ENCODE measurements at regions not wholly inside any gene's neighbourhood (a gene's known extent, or its start where the extent isn't known, plus 50 kb on each side); places are given as distances from the start of the nearest gene placed in this dataset.
"Not testable (repeated sequence)": the region's sequence is repeated elsewhere in the genome, so short reads cannot be mapped to it uniquely, and the experiment has no call there.

DNA sequence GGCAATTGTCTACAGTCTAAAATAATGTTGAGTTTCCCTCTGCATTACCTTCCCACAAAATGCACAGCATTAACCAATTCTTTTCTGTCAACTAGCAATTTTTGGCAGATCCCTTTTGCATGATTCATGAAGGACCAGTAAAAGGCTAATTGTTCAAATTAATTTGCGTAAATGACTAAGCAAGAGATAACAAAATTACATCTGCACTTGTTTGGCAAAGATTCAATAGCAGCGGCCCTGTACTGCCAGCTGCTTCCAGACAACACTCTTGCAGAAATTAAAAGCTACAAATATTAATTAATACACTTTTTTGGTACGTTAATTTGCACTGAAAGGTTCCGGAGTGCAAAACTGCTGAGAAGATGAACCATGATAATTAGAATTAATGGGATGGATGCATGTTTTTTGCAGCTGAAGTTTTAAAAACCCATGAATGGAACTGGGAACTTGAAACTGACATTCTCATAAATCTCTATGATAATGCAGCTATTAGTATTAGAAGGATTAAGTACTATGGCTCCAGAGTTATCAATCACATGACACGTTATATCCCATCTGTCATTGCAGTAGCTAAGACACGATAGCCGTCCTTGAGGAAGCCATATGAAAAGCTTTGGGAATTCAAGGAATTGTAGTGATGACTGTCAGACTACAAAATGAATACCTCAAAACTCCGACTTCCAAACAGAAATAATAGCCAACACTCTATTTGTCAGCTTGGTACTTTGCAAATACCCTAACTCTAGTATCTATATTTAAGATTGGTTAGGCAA is 1268.3 kb upstream of the ACVR2A start:
- H3K4me3 Mint-ChIP-seq: no peak overlapping the region
- no peaks in the 10 kb centered on the region for H3K4me1 Mint-ChIP-seq
- no peaks in the 10 kb centered on the region for H3K36me3 Mint-ChIP-seq
- peaks cover 3% of the 10 kb centered on the region for H3K27me3 Mint-ChIP-seq
- H3K9me3 Mint-ChIP-seq: no peaks in the 10 kb centered on the region
- H3K27ac Mint-ChIP-seq: no peak overlapping the region

DNA sequence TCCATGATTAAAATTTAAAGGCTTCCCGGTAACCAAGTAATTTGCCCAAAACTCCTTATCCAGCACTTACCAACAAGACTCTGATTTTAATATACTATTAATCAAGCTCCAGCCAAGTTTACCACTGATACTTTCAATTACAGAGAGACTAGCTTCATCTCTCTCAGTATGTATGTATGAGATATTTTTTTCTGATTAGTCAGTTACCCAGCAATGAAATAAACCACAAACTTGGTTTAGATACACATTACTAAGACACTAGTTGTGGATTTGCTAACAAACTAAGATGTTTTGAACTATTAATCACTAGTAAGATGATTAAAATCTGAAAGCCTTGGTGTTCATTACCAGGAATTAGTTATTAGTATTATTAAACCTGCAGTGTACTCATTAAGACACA is 1272.2 kb upstream of the ACVR2A start:
- peaks cover 3% of the 10 kb centered on the region for H3K27me3 Mint-ChIP-seq
- H3K4me1 Mint-ChIP-seq: no peaks in the 10 kb centered on the region
- H3K9me3 Mint-ChIP-seq: no peaks in the 10 kb centered on the region
- H3K4me3 Mint-ChIP-seq: no peak overlapping the region
- H3K36me3 Mint-ChIP-seq: no peaks in the 10 kb centered on the region
- no peak overlapping the region for H3K27ac Mint-ChIP-seq

DNA sequence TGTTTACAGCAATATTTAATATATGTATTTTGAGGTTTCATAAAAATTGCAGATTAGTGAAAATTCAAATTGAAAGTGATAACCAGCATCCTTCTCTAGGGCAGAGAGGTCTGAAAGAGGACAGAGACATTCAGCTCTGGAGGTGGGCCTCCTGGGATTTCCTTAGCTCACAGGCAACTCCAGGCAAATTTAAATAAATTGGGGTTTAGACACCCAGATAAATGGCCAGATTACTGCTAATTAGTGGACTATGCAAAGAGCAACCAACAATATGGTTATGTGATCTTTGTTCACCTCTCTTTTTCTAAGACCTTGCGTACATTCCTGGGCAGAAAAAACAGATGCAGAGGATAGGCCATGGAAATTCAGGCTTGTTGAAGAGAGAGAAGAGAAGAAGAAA is 1282.8 kb upstream of the ACVR2A start:
- Mint-ChIP-seq H3K36me3 (no peaks in the 10 kb centered on the region), H3K4me1 (no peaks in the 10 kb centered on the region), H3K9me3 (peaks cover 0 to 3% (median 0%) of the 10 kb centered on the region in 3 donors), H3K4me3 (no peak overlapping the region), H3K27me3 (no peaks in the 10 kb centered on the region), H3K27ac (no peak overlapping the region)

DNA sequence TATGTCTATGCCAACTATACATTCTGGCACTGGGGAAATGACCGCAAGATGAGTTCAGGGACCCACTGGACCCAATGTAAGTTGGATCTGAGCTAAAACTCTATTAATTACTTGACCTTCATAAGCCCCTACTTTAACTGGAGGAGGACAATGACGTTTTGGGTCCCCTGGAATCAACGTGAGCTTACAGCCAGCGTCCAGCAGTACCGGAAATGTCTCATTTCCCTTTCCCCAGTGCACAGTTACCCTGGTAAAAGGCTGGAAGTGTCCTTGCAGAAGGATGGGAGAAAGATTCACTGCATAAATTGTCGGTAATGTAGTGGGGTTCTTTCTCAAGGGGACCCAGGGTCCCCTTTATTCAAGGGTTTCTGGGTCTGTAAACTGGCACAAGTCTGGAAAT is 1297.6 kb upstream of the ACVR2A start:
- Mint-ChIP-seq H3K4me3 (no peak overlapping the region), H3K27me3 (peaks cover 3% of the 10 kb centered on the region), H3K9me3 (peaks cover 0 to 3% (median 3%) of the 10 kb centered on the region in 3 donors), H3K36me3 (peaks cover 2% of the 10 kb centered on the region), H3K27ac (no peak overlapping the region), H3K4me1 (no peaks in the 10 kb centered on the region)

DNA sequence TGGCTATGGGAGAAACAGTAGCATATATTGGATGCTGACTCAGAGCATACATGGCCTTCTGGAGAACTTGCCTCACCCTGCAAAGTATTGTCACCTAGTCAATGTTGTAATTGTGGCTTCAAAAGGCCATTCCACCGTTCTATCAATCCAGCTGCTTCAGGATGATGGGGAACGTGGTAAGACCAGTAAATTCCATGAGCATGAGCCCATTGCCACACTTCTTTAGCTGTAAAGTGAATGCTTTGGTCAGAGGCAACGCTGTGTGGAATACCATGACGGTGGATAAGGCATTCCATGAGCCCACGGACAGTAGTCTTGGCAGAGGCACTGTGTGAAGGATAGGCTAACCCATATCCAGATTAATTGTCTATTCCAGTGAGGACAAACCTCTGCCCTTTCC is 1300.1 kb upstream of the ACVR2A start:
- no peak overlapping the region for H3K4me3 Mint-ChIP-seq
- H3K4me1 Mint-ChIP-seq: no peaks in the 10 kb centered on the region
- no peak overlapping the region for H3K27ac Mint-ChIP-seq
- H3K9me3 Mint-ChIP-seq: peaks cover 0 to 3% (median 3%) of the 10 kb centered on the region in 3 donors
- H3K27me3 Mint-ChIP-seq: peaks cover 3% of the 10 kb centered on the region
- H3K36me3 Mint-ChIP-seq: peaks cover 2% of the 10 kb centered on the region

DNA sequence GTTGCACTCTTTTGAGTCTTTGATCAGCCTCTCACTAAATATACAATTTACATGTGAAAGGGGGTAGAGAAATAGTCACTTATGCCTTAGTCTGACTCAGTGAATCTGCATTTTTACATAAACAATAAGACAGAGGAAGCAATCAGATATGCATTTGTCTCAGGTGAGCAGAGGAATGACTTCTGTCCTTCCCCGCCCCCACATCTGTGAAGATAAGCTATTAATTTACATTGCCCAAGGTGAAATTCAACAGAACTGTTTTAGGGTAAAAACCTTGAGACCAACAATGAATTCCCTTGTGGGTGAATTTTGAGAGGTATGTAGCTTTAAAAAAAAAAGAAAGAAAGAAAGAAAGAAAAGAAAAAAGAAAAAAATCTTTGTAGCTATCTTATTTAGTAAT is 1302.9 kb upstream of the ACVR2A start:
- Mint-ChIP-seq H3K27ac (no peak overlapping the region), H3K27me3 (no peaks in the 10 kb centered on the region), H3K4me3 (no peak overlapping the region), H3K36me3 (peaks cover 2% of the 10 kb centered on the region), H3K9me3 (peaks cover under 1 to 3% (median 3%) of the 10 kb centered on the region in 3 donors), H3K4me1 (no peaks in the 10 kb centered on the region)

DNA sequence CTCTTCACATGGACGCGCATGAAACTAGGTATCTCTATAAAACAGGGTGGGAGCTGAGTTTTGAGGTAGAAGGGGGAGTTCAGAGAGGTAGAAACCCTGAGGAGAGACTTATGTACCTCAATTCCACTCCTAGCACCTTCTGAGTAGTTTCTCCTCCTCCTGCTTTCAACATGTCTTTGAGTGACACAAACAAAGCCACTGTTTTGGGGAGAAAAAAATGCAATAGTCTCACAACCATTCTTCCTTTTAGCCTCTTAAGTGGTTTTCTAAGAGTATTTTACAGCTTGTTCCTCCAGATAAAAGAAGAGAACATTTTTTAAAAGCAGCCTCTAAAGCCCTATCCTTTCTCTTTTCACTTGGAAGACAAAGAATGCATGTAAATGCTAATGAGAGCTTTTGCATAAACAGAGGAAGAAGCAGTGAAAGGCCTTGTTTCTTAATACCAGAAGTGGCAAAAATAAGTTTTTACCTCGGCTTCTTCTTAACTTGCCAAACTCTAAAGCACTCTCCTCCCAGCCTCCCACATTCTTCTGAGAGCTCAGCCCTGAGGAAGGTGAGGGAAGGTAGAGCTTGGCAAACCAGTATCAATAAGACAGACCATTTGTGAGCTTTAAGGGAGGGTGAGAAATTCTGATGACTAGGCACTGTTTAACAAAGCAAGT is 1304.4 kb upstream of the ACVR2A start:
- Mint-ChIP-seq H3K9me3 (peaks cover 1 to 4% (median 2%) of the 10 kb centered on the region in 3 donors), H3K27me3 (no peaks in the 10 kb centered on the region), H3K4me3 (no peak overlapping the region), H3K4me1 (no peaks in the 10 kb centered on the region), H3K27ac (no peak overlapping the region), H3K36me3 (peaks cover under 1% of the 10 kb centered on the region)

DNA sequence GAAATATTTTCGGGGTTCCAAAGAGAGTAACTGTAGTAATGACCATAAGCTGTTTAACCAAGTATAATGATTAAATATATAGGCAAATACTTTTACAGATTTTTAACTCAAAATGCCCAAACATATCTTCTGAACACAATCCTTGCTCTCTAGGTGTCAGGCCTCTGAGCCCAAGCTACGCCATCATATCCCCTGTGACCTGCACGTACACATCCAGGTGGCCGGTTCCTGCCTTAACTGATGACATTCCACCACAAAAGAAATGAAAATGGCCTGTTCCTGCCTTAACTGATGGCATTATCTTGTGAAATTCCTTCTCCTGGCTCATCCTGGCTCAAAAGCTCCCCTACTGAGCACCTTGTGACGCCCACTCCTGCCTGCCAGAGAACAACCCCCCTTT is 1305.1 kb upstream of the ACVR2A start:
- H3K9me3 Mint-ChIP-seq, H3K4me3 Mint-ChIP-seq, H3K27me3 Mint-ChIP-seq, H3K27ac Mint-ChIP-seq, H3K4me1 Mint-ChIP-seq, H3K36me3 Mint-ChIP-seq: not testable (repeated sequence)

DNA sequence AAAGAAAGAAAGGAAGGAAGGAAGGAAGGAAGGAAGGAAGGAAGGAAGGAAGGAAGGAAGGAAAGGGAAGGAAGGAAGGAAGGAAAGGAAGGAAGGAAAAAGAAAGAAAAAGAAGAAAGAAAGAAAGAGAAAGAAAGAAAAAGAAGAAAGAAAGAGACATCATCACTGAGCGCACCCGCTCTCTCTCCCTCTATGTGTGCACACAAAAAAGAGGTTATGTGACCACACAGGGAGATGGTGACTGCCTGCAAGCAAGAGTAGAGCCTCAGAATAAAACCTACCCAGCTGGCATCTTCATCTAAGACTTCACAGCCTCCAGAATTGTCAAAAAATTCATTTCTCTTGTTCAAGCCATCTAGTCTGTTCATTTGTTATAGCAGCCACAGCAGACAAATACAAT is 1307.4 kb upstream of the ACVR2A start:
- Mint-ChIP-seq H3K27ac (no peak overlapping the region), H3K27me3 (no peaks in the 10 kb centered on the region), H3K9me3 (peaks cover 0 to 4% (median 0%) of the 10 kb centered on the region in 3 donors), H3K4me3 (no peak overlapping the region), H3K36me3 (no peaks in the 10 kb centered on the region), H3K4me1 (no peaks in the 10 kb centered on the region)

DNA sequence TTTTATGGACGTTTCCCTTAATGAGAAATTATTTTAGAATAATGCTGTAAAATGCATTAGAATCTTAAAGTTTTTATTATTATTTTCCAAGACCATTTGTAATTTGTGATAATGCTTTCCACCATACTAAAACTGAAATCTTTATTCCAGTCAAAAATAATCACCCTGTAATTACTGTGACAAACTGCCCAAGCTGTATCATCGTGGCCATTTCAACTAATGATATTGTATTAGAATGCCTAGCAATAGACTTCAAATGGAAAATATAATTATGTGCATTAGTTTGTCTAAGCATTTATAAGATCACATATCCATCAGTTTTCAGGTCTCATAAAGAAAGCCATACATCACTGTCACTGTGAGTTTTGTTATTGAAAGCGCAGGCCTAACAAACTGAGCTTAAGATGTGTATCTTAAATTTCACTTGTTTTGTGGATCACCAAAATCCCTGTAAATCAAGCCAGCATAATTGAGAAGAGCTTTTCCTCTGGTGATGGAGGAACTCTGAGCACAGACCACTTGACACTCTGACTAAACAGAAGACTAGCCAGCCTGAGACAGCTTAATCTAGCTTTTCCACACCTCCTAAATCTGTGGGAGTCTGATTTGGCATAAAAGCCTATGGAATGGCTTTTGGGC is 1312.2 kb upstream of the ACVR2A start:
- Mint-ChIP-seq H3K27me3 (no peaks in the 10 kb centered on the region), H3K4me3 (no peak overlapping the region), H3K27ac (no peak overlapping the region), H3K36me3 (no peaks in the 10 kb centered on the region), H3K4me1 (no peaks in the 10 kb centered on the region), H3K9me3 (peaks cover 0 to 4% (median 0%) of the 10 kb centered on the region in 3 donors)

DNA sequence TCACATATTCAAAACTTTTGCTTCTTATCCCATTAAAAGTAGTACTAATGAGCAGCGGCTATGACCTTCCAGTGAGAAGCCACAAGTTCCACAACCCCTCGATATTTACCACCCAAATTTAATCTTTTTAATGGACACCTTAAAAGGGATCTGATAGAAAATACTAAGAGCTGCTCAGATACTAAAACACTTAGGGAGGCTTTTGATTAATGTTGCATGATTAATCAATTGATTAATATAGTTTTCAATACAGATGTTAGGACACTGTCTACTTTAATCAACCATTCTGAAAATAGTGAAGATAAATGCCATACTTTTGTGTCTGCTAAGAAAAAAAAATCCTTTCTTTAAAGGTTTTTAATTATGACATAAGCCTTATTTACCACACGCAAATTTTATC is 1312.8 kb upstream of the ACVR2A start:
- Mint-ChIP-seq H3K9me3 (peaks cover 0 to 4% (median 0%) of the 10 kb centered on the region in 3 donors), H3K4me1 (no peaks in the 10 kb centered on the region), H3K27ac (no peak overlapping the region), H3K27me3 (no peaks in the 10 kb centered on the region), H3K4me3 (no peak overlapping the region), H3K36me3 (no peaks in the 10 kb centered on the region)

DNA sequence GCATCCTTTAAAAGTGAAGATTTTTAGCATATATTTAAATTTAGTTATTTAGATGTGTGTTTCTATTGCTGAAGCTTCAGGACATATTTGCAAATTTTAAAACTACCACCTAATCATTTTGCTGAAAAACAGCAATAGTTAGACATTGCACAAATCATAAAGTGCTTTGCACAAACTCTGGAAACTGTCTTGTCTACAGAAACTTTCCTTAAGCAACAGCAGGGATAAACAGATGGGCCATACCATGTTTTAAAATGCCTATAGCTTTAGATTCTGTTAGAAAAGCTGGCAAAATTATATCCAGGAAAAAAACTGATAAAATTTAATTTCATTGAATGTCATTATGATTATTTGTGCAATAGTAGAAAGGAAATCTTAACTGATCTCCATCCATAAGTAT is 1313.9 kb upstream of the ACVR2A start:
- Mint-ChIP-seq H3K27ac (no peak overlapping the region), H3K4me1 (no peaks in the 10 kb centered on the region), H3K9me3 (no peaks in the 10 kb centered on the region), H3K27me3 (no peaks in the 10 kb centered on the region), H3K4me3 (no peak overlapping the region), H3K36me3 (no peaks in the 10 kb centered on the region)

DNA sequence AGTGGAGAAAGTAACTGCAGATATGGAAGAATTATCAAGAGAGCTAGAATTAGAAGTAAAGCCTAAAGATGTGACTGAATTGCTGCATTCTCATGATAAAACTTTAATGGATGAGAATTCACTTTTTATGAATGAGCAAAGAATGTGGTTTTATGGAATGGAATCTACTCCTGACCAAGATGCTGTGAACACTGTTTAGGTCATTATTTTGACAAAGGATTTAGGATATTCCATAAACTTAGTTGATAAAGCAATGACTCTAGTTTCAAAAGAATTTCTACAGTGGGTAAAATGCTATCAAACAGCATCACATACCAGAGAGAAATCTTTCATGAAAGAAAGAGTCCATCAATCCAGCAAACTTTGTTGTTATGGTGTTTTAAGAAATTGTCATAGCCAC is 1317.7 kb upstream of the ACVR2A start:
- H3K36me3 Mint-ChIP-seq: no peaks in the 10 kb centered on the region
- no peaks in the 10 kb centered on the region for H3K27me3 Mint-ChIP-seq
- no peak overlapping the region for H3K27ac Mint-ChIP-seq
- no peak overlapping the region for H3K4me3 Mint-ChIP-seq
- no peaks in the 10 kb centered on the region for H3K4me1 Mint-ChIP-seq
- no peaks in the 10 kb centered on the region for H3K9me3 Mint-ChIP-seq

DNA sequence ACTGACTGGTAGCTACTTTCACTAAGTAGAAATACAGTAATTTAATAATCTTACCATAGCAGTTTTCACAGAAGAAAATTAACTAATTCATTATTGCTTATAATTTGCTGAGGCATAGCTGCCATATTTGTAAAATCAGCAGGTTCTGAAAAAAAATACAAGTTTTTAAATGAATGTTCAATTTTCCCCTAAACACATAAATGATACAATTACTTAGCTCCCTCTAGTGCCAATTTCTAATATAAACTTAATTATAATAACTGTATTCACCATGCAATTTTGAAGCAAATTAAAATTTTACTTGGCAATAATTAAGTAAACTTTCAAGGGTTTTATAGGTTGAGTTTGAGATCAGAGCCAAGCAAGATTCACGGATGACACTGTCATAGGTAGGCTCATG is 1321.6 kb upstream of the ACVR2A start:
- no peaks in the 10 kb centered on the region for H3K36me3 Mint-ChIP-seq
- H3K9me3 Mint-ChIP-seq: no peaks in the 10 kb centered on the region
- H3K4me1 Mint-ChIP-seq: no peaks in the 10 kb centered on the region
- H3K27ac Mint-ChIP-seq: no peak overlapping the region
- no peaks in the 10 kb centered on the region for H3K27me3 Mint-ChIP-seq
- H3K4me3 Mint-ChIP-seq: no peak overlapping the region

DNA sequence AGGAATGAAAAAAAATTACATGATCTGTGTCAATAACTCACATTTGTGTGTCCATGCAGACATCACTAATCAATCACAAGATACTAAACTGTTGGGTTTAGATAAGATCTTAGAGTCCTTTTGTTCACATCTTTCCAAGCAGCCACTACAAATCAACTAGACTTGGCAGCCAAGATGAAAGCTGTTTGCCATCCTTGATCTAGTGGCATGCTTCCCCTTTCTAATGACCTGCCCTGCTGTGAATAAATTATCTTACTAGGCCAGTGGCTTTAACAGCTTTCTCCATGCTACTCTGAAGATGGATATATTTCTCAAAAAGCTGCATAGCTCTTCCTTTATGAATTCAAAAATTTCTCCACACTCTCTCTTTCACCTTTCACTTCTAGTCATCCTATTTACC is 1338.0 kb upstream of the ACVR2A start:
- Mint-ChIP-seq H3K36me3 (peaks cover 1% of the 10 kb centered on the region), H3K27me3 (no peaks in the 10 kb centered on the region), H3K4me3 (no peak overlapping the region), H3K27ac (no peak overlapping the region), H3K4me1 (peaks cover 0 to 1% (median 0%) of the 10 kb centered on the region in 3 donors), H3K9me3 (no peaks in the 10 kb centered on the region)

DNA sequence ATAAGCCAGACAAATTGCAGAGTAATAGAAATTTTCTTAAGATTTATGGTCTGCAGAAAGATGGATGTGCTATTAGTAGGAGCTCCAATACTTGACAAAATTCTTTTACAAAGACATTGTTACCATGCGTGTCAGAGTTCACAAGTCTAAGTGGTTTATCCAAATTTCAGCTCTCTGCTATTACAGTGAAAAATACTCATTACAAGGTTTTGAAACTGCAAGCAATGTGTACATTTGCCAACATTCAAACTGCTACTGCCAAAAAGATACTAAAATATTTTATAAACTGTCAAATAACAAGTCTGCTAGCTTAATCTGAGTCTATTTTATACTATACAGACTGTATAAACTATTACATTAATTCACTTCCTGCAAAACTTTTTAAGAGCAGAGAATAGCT is 1341.5 kb upstream of the ACVR2A start:
- H3K27ac Mint-ChIP-seq: no peak overlapping the region
- H3K9me3 Mint-ChIP-seq: no peaks in the 10 kb centered on the region
- no peaks in the 10 kb centered on the region for H3K4me1 Mint-ChIP-seq
- no peaks in the 10 kb centered on the region for H3K27me3 Mint-ChIP-seq
- H3K4me3 Mint-ChIP-seq: no peak overlapping the region
- peaks cover 1% of the 10 kb centered on the region for H3K36me3 Mint-ChIP-seq
